GM21619 (cell line): ENCODE measurements at regions not wholly inside any gene's neighbourhood (a gene's known extent, or its start where the extent isn't known, plus 50 kb on each side); places are given as distances from the start of the nearest gene placed in this dataset.

Source experiments
- ATAC-seq: cut with Tn5 transposase; IDR thresholded peaks from one replicate; pipeline ENCODE4 v1.9.1; 2021; ENCODE audit not compliant: unreplicated experiment

- no peak for ATAC-seq
These were observed 55.9 kb upstream of the MTAP start for GRCh38 chr9:21746550-21746949.

GRCh38 chr9:21747175-21747574 lies 55.3 kb upstream of the MTAP start:
- no peak for ATAC-seq

GRCh38 chr9:21750021-21750735 lies 52.3 kb upstream of the MTAP start:
- no peak for ATAC-seq

GRCh38 chr9:21751998-21752397 lies 50.4 kb upstream of the MTAP start:
- no peak for ATAC-seq
